Neural cell (in vitro differentiated cells): ENCODE measurements at regions not wholly inside any gene's neighbourhood (a gene's known extent, or its start where the extent isn't known, plus 50 kb on each side); places are given as distances from the start of the nearest gene placed in this dataset.

ENCODE experiments used
- H2AFZ ChIP-seq: fragments of 200-600, 300-800 bp; sonication (generic), shearing (Covaris generic); 2 replicates; pipeline ENCODE4 v1.6.0; 2014; ENCODE audit warnings: low read depth, mild to moderate bottlenecking, antibody characterized with exemption, low read length, moderate library complexity
- H3F3A ChIP-seq: fragments of 200-600 bp; shearing (Covaris generic); 2 replicates; pipeline ENCODE4 v1.6.1; 2016; ENCODE audit warnings: mild to moderate bottlenecking, moderate library complexity, mixed read lengths, antibody characterized with exemption, low read length; ENCODE audit not compliant: insufficient read depth, poor library complexity, severe bottlenecking
- H3K27ac ChIP-seq: fragments of 200-600, 300-800 bp; sonication (generic), shearing (Covaris generic); 2 replicates; pipeline ENCODE4 v1.5.1; 2014; ENCODE audit warnings: mild to moderate bottlenecking, low read length, moderate library complexity
- H3K27me3 ChIP-seq: fragments of 300-800, 200-600 bp; sonication (generic), shearing (Covaris generic); 2 replicates; pipeline ENCODE4 v1.6.0; 2014; ENCODE audit warnings: mild to moderate bottlenecking, low read depth, low read length, moderate library complexity; ENCODE audit not compliant: insufficient read depth
- H3K36me3 ChIP-seq: fragments of 300-800, 200-600 bp; sonication (generic), shearing (Covaris generic); 2 replicates; pipeline ENCODE4 v1.5.1; 2014; ENCODE audit warnings: mild to moderate bottlenecking, antibody characterized with exemption, low read length, moderate library complexity; ENCODE audit not compliant: insufficient read depth
- H3K4me2 ChIP-seq: fragments of 300-800, 200-600 bp; sonication (generic), shearing (Covaris generic); 2 replicates; pipeline ENCODE4 v1.6.0; 2014; ENCODE audit warnings: mild to moderate bottlenecking, low read length
- H3K4me3 ChIP-seq: fragments of 300-800, 200-600 bp; sonication (generic), shearing (Covaris generic); 2 replicates; pipeline ENCODE4 v1.5.1; 2014; ENCODE audit warnings: mild to moderate bottlenecking, low read length, moderate library complexity
- H3K79me2 ChIP-seq: fragments of 200-600 bp; shearing (Covaris generic); replicated peaks from 2 replicates; pipeline ENCODE4 v1.6.0; 2014; ENCODE audit warnings: mild to moderate bottlenecking, low read length, moderate library complexity; ENCODE audit not compliant: insufficient read depth
- H3K9ac ChIP-seq: fragments of 300-800, 200-600 bp; sonication (generic), shearing (Covaris generic); 2 replicates; pipeline ENCODE4 v1.6.1; 2016; ENCODE audit warnings: mild to moderate bottlenecking, low read length, mixed read lengths
- H3K9me2 ChIP-seq: fragments of 200-600 bp; shearing (Covaris generic); 2 replicates; pipeline ENCODE4 v1.6.1; 2016; ENCODE audit warnings: mild to moderate bottlenecking, low read length, mixed read lengths; ENCODE audit not compliant: insufficient read depth
- H3K9me3 ChIP-seq: fragments of 200-600, 300-800 bp; sonication (generic), shearing (Covaris generic); 2 replicates; pipeline ENCODE4 v1.6.1; 2016; ENCODE audit warnings: mild to moderate bottlenecking, mixed run types, low read length, moderate library complexity, mixed read lengths
- H4K20me1 ChIP-seq: fragments of 200-600 bp; shearing (Covaris generic); 2 replicates; pipeline ENCODE4 v1.6.1; 2016; ENCODE audit warnings: mild to moderate bottlenecking, mixed run types; ENCODE audit not compliant: insufficient read depth
- CTCF ChIP-seq: fragments of 450-650 bp; IDR thresholded peaks from 2 replicates; pipeline ENCODE4 v1.5.1; 2014; ENCODE audit warnings: antibody characterized with exemption, mild to moderate bottlenecking, moderate library complexity; ENCODE audit not compliant: poor library complexity, severe bottlenecking
- EP300 ChIP-seq: fragments of 450-650 bp; conservative IDR thresholded peaks from 2 replicates; pipeline ENCODE4 v1.6.1; 2014; ENCODE audit warnings: antibody characterized with exemption, mild to moderate bottlenecking, moderate library complexity; ENCODE audit not compliant: poor library complexity, severe bottlenecking
- EZH2 ChIP-seq: fragments of 200-600, 300-800 bp; shearing (Covaris generic), sonication (generic); IDR thresholded peaks from 2 replicates; pipeline ENCODE4 v1.6.1; 2014; ENCODE audit warnings: antibody characterized with exemption, low read length, borderline replicate concordance, mild to moderate bottlenecking; ENCODE audit not compliant: insufficient read depth, poor library complexity, severe bottlenecking
- MXI1 ChIP-seq: fragments of 450-650 bp; conservative IDR thresholded peaks from 2 replicates; pipeline ENCODE4 v1.6.1; 2014; ENCODE audit warnings: antibody characterized with exemption, mild to moderate bottlenecking; ENCODE audit not compliant: poor library complexity, severe bottlenecking
- POLR2AphosphoS5 ChIP-seq: IDR thresholded peaks from 2 replicates; pipeline ENCODE4 v1.6.1; 2012
- RAD21 ChIP-seq: fragments of 450-650 bp; conservative IDR thresholded peaks from 2 replicates; pipeline ENCODE4 v1.6.1; 2014; ENCODE audit warnings: antibody characterized with exemption, mild to moderate bottlenecking, moderate library complexity
- REST ChIP-seq: IDR thresholded peaks from 2 replicates; pipeline ENCODE4 v1.6.1; 2012; ENCODE audit warnings: borderline replicate concordance
- SMC3 ChIP-seq: fragments of 450-650 bp; conservative IDR thresholded peaks from 2 replicates; pipeline ENCODE4 v1.6.1; 2014; ENCODE audit warnings: antibody characterized with exemption, mild to moderate bottlenecking, moderate library complexity; ENCODE audit not compliant: poor library complexity
- TAF1 ChIP-seq: IDR thresholded peaks from 2 replicates; pipeline ENCODE4 v1.6.1; 2012; ENCODE audit warnings: low read depth

- H3K9me3 ChIP-seq: no peaks in the 10 kb centered on the region
- no peaks in the 10 kb centered on the region for H3K79me2 ChIP-seq
- no peak overlapping the region for H3K4me2 ChIP-seq
- no peak for TF ChIP-seq TAF1
- TF ChIP-seq EP300: no peak
- TF ChIP-seq POLR2AphosphoS5: no peak
- no peak for TF ChIP-seq MXI1
- TF ChIP-seq CTCF: no peak
- no peak for TF ChIP-seq REST
- no peak for TF ChIP-seq RAD21
- TF ChIP-seq SMC3: no peak
- no peak for TF ChIP-seq EZH2
- no peaks in the 10 kb centered on the region for H3K27me3 ChIP-seq
- no peaks in the 10 kb centered on the region for H4K20me1 ChIP-seq
- no peaks in the 10 kb centered on the region for H3K36me3 ChIP-seq
- H3F3A ChIP-seq: no peaks in the 10 kb centered on the region
- H3K9ac ChIP-seq: no peak overlapping the region
- no peaks in the 10 kb centered on the region for H3K9me2 ChIP-seq
- no peak overlapping the region for H2AFZ ChIP-seq
- H3K4me3 ChIP-seq: no peak overlapping the region
- H3K27ac ChIP-seq: no peak overlapping the region
These were observed 1112.4 kb downstream of the STIM2 start for GRCh38 chr4:27973056-27973455.

GRCh38 chr4:27973700-27974099 is 1113.1 kb downstream of the STIM2 start:
- H4K20me1 ChIP-seq: no peaks in the 10 kb centered on the region
- no peaks in the 10 kb centered on the region for H3K27me3 ChIP-seq

More at GRCh38 chr4:27973700-27974099, 1113.1 kb downstream of the STIM2 start:
- TF ChIP-seq REST: no peak
- no peak for TF ChIP-seq EP300
- TF ChIP-seq CTCF: no peak
- no peak for TF ChIP-seq MXI1
- no peak for TF ChIP-seq SMC3
- no peak for TF ChIP-seq POLR2AphosphoS5
- no peak overlapping the region for H3K27ac ChIP-seq
- H3K36me3 ChIP-seq: no peaks in the 10 kb centered on the region
- no peak overlapping the region for H3K4me3 ChIP-seq
- no peak overlapping the region for H2AFZ ChIP-seq
- H3F3A ChIP-seq: no peaks in the 10 kb centered on the region
- no peaks in the 10 kb centered on the region for H3K9me3 ChIP-seq
- no peaks in the 10 kb centered on the region for H3K79me2 ChIP-seq
- H3K9me2 ChIP-seq: no peaks in the 10 kb centered on the region
- no peak overlapping the region for H3K4me2 ChIP-seq
- no peak overlapping the region for H3K9ac ChIP-seq
